ENCODE measurements at regions not wholly inside any gene's neighbourhood (a gene's known extent, or its start where the extent isn't known, plus 50 kb on each side); places are given as distances from the start of the nearest gene placed in this dataset.

DNA sequence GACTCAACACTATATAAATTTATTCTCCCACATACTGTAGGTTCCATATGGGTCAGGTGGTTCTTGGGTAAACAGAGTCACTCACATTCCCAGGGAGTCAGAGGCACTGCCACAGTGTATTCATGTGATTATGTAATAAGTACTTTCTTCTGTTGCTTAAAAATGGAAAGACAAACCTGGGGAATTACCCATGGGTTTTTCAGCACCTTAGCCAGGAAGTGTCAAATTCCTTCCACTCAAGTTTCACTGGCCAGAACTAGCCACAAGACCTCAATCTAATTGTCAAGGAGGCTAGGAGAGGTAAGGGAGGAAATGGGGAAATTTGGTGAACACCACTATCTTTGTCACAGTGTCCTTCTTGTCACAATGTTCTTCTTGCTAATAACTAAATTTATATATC, 333.2 kb upstream of the MDGA2 start:
- Histone ChIP-seq H3F3A (ENCODE audit: insufficient read depth, low read depth) (no peaks in the 10 kb centered on the region), H3K4me1 (replicated peaks; ENCODE audit: insufficient read depth) (no peaks in the 10 kb centered on the region), H3K27me3 (ENCODE audit: insufficient read depth, low read depth) (no peaks in the 10 kb centered on the region), H3K4me3 (no peak overlapping the region), H3K9me2 (ENCODE audit: insufficient read depth) (no peaks in the 10 kb centered on the region; the same call in 1 of the 2 replicates), H3K36me3 (ENCODE audit: low read depth) (no peaks in the 10 kb centered on the region), H3K9me3 (ENCODE audit: insufficient read depth, low read depth) (no peaks in the 10 kb centered on the region), H3K27ac (no peak overlapping the region), H2AFZ (no peak overlapping the region), H3K4me2 (no peak overlapping the region), H3K79me2 (ENCODE audit: low read depth) (no peaks in the 10 kb centered on the region), H4K20me1 (ENCODE audit: insufficient read depth) (no peaks in the 10 kb centered on the region)
- DNase-seq: no peak
- POLR2A ChIA-PET (ENCODE audit: unreplicated experiment): no interaction called here
- no peak for TF ChIP-seq EZH2 (IDR thresholded peaks at IDR 0.05; ENCODE audit: low read depth)
- BruUV-seq (replicated peaks): no TSS peak
- intact Hi-C loops (cut with micrococcal nuclease; ENCODE audit: unreplicated experiment): no loop called here
- CTCF ChIA-PET: no interaction called here

DNA sequence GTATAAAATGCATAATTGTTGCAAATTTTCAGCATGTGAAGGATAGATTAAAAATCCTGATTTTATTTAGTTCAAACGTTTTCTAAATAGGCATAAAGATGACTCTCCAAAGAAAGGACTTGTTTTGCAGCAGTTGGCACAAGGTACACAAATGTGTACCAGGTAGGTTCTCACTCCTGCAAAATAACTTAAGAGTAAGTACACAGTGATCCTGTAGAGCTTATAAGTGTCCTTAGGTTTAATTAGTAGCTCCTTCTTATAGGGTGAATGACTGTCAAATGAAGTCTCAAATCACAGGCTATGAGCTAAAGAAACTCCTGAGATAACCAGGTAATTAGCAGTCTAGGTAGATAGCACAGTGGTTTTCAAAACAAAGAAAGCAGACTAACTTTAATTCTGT, 330.6 kb upstream of the MDGA2 start:
- intact Hi-C loops (cut with micrococcal nuclease; ENCODE audit: unreplicated experiment): no loop called here
- POLR2A ChIA-PET (ENCODE audit: unreplicated experiment): no interaction called here
- no peak for TF ChIP-seq EZH2 (IDR thresholded peaks at IDR 0.05; ENCODE audit: low read depth)
- TF ChIP-seq, protein P1, sequence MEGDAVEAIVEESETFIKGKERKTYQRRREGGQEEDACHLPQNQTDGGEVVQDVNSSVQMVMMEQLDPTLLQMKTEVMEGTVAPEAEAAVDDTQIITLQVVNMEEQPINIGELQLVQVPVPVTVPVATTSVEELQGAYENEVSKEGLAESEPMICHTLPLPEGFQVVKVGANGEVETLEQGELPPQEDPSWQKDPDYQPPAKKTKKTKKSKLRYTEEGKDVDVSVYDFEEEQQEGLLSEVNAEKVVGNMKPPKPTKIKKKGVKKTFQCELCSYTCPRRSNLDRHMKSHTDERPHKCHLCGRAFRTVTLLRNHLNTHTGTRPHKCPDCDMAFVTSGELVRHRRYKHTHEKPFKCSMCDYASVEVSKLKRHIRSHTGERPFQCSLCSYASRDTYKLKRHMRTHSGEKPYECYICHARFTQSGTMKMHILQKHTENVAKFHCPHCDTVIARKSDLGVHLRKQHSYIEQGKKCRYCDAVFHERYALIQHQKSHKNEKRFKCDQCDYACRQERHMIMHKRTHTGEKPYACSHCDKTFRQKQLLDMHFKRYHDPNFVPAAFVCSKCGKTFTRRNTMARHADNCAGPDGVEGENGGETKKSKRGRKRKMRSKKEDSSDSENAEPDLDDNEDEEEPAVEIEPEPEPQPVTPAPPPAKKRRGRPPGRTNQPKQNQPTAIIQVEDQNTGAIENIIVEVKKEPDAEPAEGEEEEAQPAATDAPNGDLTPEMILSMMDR (conservative IDR thresholded peaks at IDR 0.05): no peak
- no peak for DNase-seq
- no peaks in the 10 kb centered on the region for H3K9me3 ChIP-seq (ENCODE audit: insufficient read depth, low read depth)
- H3K27ac ChIP-seq: no peak overlapping the region
- no peaks in the 10 kb centered on the region for H4K20me1 ChIP-seq (ENCODE audit: insufficient read depth)
- CTCF ChIA-PET: no interaction called here
- no peak overlapping the region for H3K4me3 ChIP-seq
- H3K79me2 ChIP-seq (ENCODE audit: low read depth): no peaks in the 10 kb centered on the region
- no peak overlapping the region for H2AFZ ChIP-seq
- H3K4me2 ChIP-seq: no peak overlapping the region
- no peaks in the 10 kb centered on the region for H3F3A ChIP-seq (ENCODE audit: insufficient read depth, low read depth)
- H3K36me3 ChIP-seq (ENCODE audit: low read depth): no peaks in the 10 kb centered on the region
- H3K27me3 ChIP-seq (ENCODE audit: insufficient read depth, low read depth): no peaks in the 10 kb centered on the region
- no peaks in the 10 kb centered on the region for H3K4me1 ChIP-seq (replicated peaks; ENCODE audit: insufficient read depth)
- no peaks in the 10 kb centered on the region; the same call in 1 of the 2 replicates for H3K9me2 ChIP-seq (ENCODE audit: insufficient read depth)
- BruUV-seq (replicated peaks): no TSS peak

DNA sequence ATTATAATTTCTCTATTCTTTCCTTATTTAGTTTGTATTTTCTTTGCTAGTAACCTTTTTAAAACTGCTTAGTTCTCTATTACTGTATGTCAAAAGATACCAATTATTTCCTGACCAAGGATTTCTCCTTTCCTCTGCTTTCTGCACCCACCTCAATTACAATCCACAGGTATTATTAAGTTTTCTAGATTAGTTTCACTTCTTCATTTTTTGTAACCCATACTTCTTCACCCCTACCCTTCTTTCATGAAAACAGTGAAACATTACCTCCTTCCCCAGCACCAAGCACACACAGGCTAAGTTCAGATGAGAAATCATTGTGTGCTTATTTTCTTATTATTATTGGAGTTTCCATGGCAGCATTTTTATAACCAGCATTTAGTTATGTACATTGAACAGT, 318.5 kb upstream of the MDGA2 start:
- intact Hi-C loops (cut with micrococcal nuclease; ENCODE audit: unreplicated experiment): no loop called here
- ChIA-PET CTCF (no interaction called here), POLR2A (ENCODE audit: unreplicated experiment) (no interaction called here)
- H3K4me3 ChIP-seq: no peak overlapping the region
- no peaks in the 10 kb centered on the region for H4K20me1 ChIP-seq (ENCODE audit: insufficient read depth)
- H3K27me3 ChIP-seq (ENCODE audit: insufficient read depth, low read depth): no peaks in the 10 kb centered on the region
- TF ChIP-seq, protein P1 (conservative IDR thresholded peaks at IDR 0.05): no peak
- TF ChIP-seq EZH2 (IDR thresholded peaks at IDR 0.05; ENCODE audit: low read depth): no peak
- no peaks in the 10 kb centered on the region for H3F3A ChIP-seq (ENCODE audit: insufficient read depth, low read depth)
- H3K27ac ChIP-seq: no peak overlapping the region
- no peaks in the 10 kb centered on the region for H3K4me1 ChIP-seq (replicated peaks; ENCODE audit: insufficient read depth)
- H3K36me3 ChIP-seq (ENCODE audit: low read depth): no peaks in the 10 kb centered on the region
- no peak overlapping the region for H3K4me2 ChIP-seq
- H3K79me2 ChIP-seq (ENCODE audit: low read depth): no peaks in the 10 kb centered on the region
- BruUV-seq (replicated peaks): no TSS peak
- no peak for DNase-seq
- no peak overlapping the region for H2AFZ ChIP-seq
- H3K9me3 ChIP-seq (ENCODE audit: insufficient read depth, low read depth): no peaks in the 10 kb centered on the region
- no peaks in the 10 kb centered on the region; the same call in 1 of the 2 replicates for H3K9me2 ChIP-seq (ENCODE audit: insufficient read depth)

DNA sequence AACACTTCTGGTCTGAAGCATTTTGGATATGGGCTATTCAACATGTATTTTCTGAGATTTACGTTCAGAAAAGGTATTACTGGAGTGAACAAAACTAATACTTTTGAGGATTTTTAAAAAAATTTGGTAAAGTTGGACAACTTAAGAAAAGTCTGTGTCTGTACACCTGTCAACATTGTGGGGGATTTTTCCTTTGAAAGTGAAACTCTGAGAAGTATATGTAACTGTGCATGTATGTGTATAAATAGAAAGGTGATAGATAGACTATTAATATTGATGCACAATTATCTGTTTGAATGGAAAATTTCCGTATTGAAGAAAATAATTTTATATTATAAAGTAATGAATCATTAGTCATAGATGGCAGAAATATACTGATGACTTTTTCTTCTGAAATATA, 312.8 kb upstream of the MDGA2 start:
- Histone ChIP-seq H3K79me2 (ENCODE audit: low read depth) (no peaks in the 10 kb centered on the region), H2AFZ (no peak overlapping the region), H3F3A (ENCODE audit: insufficient read depth, low read depth) (no peaks in the 10 kb centered on the region), H3K36me3 (ENCODE audit: low read depth) (no peaks in the 10 kb centered on the region), H3K27ac (no peak overlapping the region), H4K20me1 (ENCODE audit: insufficient read depth) (no peaks in the 10 kb centered on the region), H3K4me2 (no peak overlapping the region), H3K9me2 (ENCODE audit: insufficient read depth) (no peaks in the 10 kb centered on the region; the same call in 1 of the 2 replicates), H3K4me3 (no peak overlapping the region), H3K27me3 (ENCODE audit: insufficient read depth, low read depth) (no peaks in the 10 kb centered on the region), H3K4me1 (replicated peaks; ENCODE audit: insufficient read depth) (no peaks in the 10 kb centered on the region), H3K9me3 (ENCODE audit: insufficient read depth, low read depth) (no peaks in the 10 kb centered on the region)
- BruUV-seq (replicated peaks): no TSS peak
- ChIA-PET CTCF (no interaction called here), POLR2A (ENCODE audit: unreplicated experiment) (no interaction called here)
- intact Hi-C loops (cut with micrococcal nuclease; ENCODE audit: unreplicated experiment): no loop called here
- DNase-seq: no peak
- TF ChIP-seq, protein P1 (conservative IDR thresholded peaks at IDR 0.05): no peak
- no peak for TF ChIP-seq EZH2 (IDR thresholded peaks at IDR 0.05; ENCODE audit: low read depth)

Measured in PC-9 (cell line).